GM12875 (cell line): ENCODE measurements at regions not wholly inside any gene's neighbourhood (a gene's known extent, or its start where the extent isn't known, plus 50 kb on each side); places are given as distances from the start of the nearest gene placed in this dataset.

Experiments
- H3K4me3 ChIP-seq: one replicate; pipeline ENCODE4 v1.5.1; 2011; ENCODE audit warnings: low read depth, low read length, control low read depth
- CTCF ChIP-seq: IDR thresholded peaks from 2 replicates; pipeline ENCODE4 v1.5.1; 2011; ENCODE audit warnings: low read depth, mild to moderate bottlenecking, control low read depth, inconsistent platforms, low read length, moderate library complexity, borderline replicate concordance; ENCODE audit not compliant: insufficient read depth

GRCh38 chr9:119091074-119091473, 278.2 kb downstream of the BRINP1 start:
- H3K4me3 ChIP-seq = no peak overlapping the region
- no peak for TF ChIP-seq CTCF

DNA sequence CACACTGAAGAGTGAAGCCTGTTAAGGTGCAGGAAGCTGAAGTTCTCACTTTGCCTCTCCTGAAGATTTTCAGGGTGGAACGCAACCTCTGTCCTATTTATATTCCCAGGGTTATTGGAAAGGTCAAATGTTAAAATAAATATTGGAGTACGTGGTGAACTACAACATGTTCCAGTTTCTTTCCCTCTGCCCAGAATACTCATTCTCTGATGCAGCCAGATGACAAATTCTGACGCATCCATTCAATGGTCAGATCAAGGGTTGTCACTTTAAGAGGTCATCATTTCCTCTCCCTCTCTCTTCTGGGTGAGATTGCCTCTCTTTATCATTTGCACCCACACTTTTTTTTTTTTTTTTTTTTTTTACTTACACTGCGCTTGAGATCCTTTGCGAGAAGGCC, 277.1 kb downstream of the BRINP1 start:
- H3K4me3 ChIP-seq = no peak overlapping the region
- no peak for TF ChIP-seq CTCF

- TF ChIP-seq CTCF = no peak
- no peak overlapping the region for H3K4me3 ChIP-seq
Measured at GRCh38 chr9:119094086-119094485, 275.1 kb downstream of the BRINP1 start.

DNA sequence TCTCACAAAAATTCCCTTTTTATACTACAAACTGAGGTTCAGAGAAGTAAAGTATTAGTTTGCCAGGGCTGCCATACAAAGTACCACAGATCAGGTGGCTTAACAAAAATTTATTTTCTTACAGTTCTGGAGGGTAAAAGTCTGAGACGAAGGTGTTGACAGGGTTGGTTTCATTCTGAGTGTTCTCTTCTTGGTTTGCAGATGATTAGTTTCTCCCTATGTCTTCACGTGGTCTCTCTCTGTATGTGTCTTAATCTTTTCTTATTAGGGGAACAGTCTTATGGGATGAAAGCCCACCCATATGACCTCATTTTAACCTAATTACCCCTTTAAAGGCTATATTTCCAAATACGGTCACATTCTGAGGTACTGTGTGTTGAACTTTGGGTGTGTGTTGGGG, 274.2 kb downstream of the BRINP1 start:
- no peak overlapping the region for H3K4me3 ChIP-seq
- TF ChIP-seq CTCF = no peak

GRCh38 chr9:119101048-119101447, 268.2 kb downstream of the BRINP1 start:
- TF ChIP-seq CTCF = no peak
- no peak overlapping the region for H3K4me3 ChIP-seq

- no peak overlapping the region for H3K4me3 ChIP-seq
- no peak for TF ChIP-seq CTCF
Measured at GRCh38 chr9:119114681-119115080, 254.6 kb downstream of the BRINP1 start.
